ENCODE measurements at regions not wholly inside any gene's neighbourhood (a gene's known extent, or its start where the extent isn't known, plus 50 kb on each side); places are given as distances from the start of the nearest gene placed in this dataset.

DNA sequence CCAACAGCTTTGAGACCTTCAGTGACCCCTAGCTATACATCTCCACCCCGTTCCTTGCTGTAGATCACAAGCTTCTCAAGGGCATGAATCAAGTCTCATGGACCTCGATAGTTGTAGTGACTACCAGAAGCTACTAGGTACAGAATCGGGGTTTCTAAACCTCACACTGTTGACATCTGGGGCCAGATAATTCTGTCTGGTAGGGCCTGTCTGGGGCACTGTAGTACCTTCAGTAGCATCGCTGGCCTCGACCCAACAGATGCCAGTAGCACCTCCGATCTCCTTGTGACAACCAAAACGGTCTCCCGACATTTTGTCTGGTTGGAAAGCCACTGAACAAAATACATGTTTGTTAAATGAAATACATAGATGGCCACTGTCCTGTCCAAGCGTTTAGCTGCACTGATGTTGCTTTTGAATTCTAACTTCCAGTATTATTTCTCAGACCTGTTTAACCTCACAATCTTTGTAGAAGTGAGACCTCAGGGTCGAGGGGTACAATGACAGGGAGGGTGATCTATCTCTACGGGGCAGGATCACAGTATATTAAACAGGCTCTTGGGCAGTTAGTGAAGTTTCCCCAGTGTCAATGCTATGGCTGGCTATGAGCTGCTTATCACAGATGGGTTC is 262.5 kb upstream of the IGF1R start:
- H3K4me1 ChIP-seq = no peaks in the 10 kb centered on the region
- H3K27ac ChIP-seq = no peak overlapping the region
- no peaks in the 10 kb centered on the region for H3K36me3 ChIP-seq
- intact Hi-C loops (cut with DNase I; ENCODE audit: low total_unique reads) = no loop called here
- no peaks in the 10 kb centered on the region for H3K9me3 ChIP-seq
- TF ChIP-seq CTCF (IDR thresholded peaks at IDR 0.05) = no peak
- H3K4me3 ChIP-seq = no peak overlapping the region
- no peak for DNase-seq
- peaks cover 0 to 2% of the 10 kb centered on the region in 2 donors for H3K27me3 ChIP-seq

- TF ChIP-seq CTCF (IDR thresholded peaks at IDR 0.05) = no peak
- Histone ChIP-seq H3K9me3 (no peaks in the 10 kb centered on the region), H3K36me3 (no peaks in the 10 kb centered on the region), H3K4me1 (no peaks in the 10 kb centered on the region), H3K27me3 (peaks cover 0 to 2% of the 10 kb centered on the region in 2 donors), H3K4me3 (no peak overlapping the region), H3K27ac (no peak overlapping the region)
- intact Hi-C loops (cut with DNase I; ENCODE audit: low total_unique reads) = no loop called here
- DNase-seq = no peak
Observed at GRCh38 chr15:98386561-98386960, 261.8 kb upstream of the IGF1R start.

DNA sequence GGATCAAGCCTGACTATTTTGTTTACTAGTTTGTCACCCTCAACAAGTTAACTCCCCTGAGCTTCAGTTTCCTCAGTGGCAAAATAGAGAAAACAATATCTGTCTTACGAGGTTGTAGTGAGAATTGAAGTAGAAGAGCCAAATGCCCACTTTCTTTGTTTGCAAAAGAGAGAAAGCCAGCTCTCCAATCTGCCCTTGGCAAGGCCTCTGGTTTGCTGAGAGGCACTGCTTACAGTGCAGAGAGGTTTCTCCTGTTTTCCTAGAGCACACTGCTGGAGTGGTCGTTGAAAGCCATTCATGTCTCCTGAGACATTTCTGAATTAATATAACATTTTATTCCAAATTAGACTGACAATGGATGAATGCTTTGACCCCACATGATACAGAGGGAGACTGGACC is 260.5 kb upstream of the IGF1R start:
- Histone ChIP-seq H3K4me3 (no peak overlapping the region), H3K27me3 (peaks cover 0 to 4% of the 10 kb centered on the region in 2 donors), H3K27ac (no peak overlapping the region), H3K9me3 (no peaks in the 10 kb centered on the region), H3K36me3 (no peaks in the 10 kb centered on the region), H3K4me1 (no peaks in the 10 kb centered on the region)
- DNase-seq = no peak
- intact Hi-C loops (cut with DNase I; ENCODE audit: low total_unique reads) = no loop called here
- TF ChIP-seq CTCF (IDR thresholded peaks at IDR 0.05) = no peak

DNA sequence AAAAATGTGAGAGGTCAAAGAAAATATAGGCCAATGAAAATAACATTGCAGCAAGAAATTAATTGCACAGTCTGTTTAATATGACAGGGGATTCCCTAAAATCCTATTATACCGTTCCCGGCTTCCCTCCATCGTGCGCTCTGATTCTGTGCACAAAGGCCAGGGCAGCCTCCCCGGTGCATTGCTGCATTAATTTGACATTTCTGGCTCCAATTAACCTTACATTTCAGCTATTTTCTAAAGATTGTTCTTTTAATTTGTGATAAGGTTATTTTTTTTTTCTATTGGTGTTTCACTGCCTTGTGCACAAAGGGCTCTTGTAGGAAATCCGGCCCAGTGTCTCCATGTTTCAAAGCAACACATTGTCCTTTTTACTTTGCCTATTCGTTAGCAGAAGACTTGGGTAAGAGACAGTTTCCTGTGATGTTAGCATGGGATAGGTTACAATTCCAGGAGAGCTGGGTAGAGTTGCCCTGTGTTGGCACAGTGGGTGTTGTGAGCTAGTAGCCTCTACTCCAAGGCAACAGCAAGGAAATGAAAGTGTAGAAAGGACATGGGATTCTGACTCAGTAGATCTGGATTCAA is 257.3 kb upstream of the IGF1R start:
- H3K27ac ChIP-seq = no peak overlapping the region
- peaks cover 0 to 4% of the 10 kb centered on the region in 2 donors for H3K27me3 ChIP-seq
- no peak for DNase-seq
- TF ChIP-seq CTCF (IDR thresholded peaks at IDR 0.05) = no peak
- no peak overlapping the region for H3K4me3 ChIP-seq
- H3K4me1 ChIP-seq = no peaks in the 10 kb centered on the region
- H3K36me3 ChIP-seq = no peaks in the 10 kb centered on the region
- no peaks in the 10 kb centered on the region for H3K9me3 ChIP-seq
- intact Hi-C loops (cut with DNase I; ENCODE audit: low total_unique reads) = no loop called here

DNA sequence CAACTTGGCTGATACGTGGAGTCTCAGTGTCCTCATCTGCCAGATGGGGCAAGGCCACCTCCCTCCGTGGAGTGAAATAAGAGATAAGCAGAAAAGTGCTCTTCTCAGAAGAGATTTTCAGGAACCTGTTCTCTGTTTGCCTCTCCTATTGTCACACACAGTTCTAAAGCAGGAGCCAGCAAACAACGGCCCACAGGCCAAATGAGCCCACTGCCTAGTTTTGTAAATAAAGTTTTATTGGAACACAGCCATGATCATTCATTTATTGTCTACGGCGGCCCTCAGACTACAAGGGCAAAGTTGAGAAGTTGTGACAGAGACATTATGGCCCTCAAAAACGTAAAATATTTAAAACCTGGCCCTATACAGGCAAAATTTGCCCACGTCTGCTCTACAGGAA is 256.8 kb upstream of the IGF1R start:
- no peak for DNase-seq
- H3K27ac ChIP-seq = no peak overlapping the region
- no peaks in the 10 kb centered on the region for H3K4me1 ChIP-seq
- H3K9me3 ChIP-seq = no peaks in the 10 kb centered on the region
- intact Hi-C loops (cut with DNase I; ENCODE audit: low total_unique reads) = no loop called here
- no peak for TF ChIP-seq CTCF (IDR thresholded peaks at IDR 0.05)
- H3K27me3 ChIP-seq = peaks cover 0 to 4% of the 10 kb centered on the region in 2 donors
- no peak overlapping the region for H3K4me3 ChIP-seq
- no peaks in the 10 kb centered on the region for H3K36me3 ChIP-seq
